Nephron progenitor cell (in vitro differentiated cells): ENCODE measurements at regions not wholly inside any gene's neighbourhood (a gene's known extent, or its start where the extent isn't known, plus 50 kb on each side); places are given as distances from the start of the nearest gene placed in this dataset.
A peak's percentile ranks its signal among the peaks of the same experiment; 100 is the strongest.

Experiments used
- DNase-seq: peaks from one replicate; pipeline ENCODE4 v3.0.0; 2021
- H3K27ac Mint-ChIP-seq: 2 replicates; pipeline ENCODE4 v1.8.0; 2021; ENCODE audit warnings: mild to moderate bottlenecking, moderate library complexity, mixed read lengths
- H3K27me3 Mint-ChIP-seq: 2 replicates; pipeline ENCODE4 v1.8.0; 2021; ENCODE audit warnings: mild to moderate bottlenecking, low read depth, mixed read lengths; ENCODE audit not compliant: poor library complexity
- H3K36me3 Mint-ChIP-seq: 2 replicates; pipeline ENCODE4 v1.8.0; 2021; ENCODE audit warnings: low read depth, mixed read lengths
- H3K4me1 Mint-ChIP-seq: 2 replicates; pipeline ENCODE4 v1.8.0; 2021; ENCODE audit warnings: mixed read lengths
- H3K4me3 Mint-ChIP-seq: 2 replicates; pipeline ENCODE4 v1.8.0; 2021; ENCODE audit warnings: mild to moderate bottlenecking, moderate library complexity, mixed read lengths
- H3K9me3 Mint-ChIP-seq: 2 replicates; pipeline ENCODE4 v1.8.0; 2021; ENCODE audit warnings: mild to moderate bottlenecking, moderate library complexity, mixed read lengths
- TF ChIP-seq, protein P1 (sequence below): fragments of 200-600 bp; sonication (generic); IDR thresholded peaks from 2 replicates; pipeline ENCODE4 v1.5.0; 2021; ENCODE audit warnings: antibody characterized with exemption

DNA sequence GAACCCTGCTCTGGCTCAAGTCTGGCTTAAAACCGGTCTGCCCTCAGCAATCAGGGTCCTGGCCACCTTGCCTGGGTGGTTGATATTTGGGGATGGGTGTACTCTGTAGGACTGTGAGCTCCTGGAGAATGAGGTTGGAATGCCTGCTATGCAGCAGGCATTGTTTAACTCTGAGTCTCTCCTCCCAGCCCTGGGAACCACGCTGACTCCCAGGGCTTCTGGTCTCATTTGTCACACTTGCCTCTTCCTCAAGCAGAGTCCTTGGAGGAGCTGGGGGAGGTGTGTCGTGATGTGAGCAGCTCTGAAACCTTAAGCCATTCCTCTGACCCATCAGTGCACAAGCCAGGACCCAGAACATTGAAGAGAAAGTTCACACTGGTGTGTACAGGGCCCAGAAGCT is 340.1 kb downstream of the MN1 start:
- Mint-ChIP-seq H3K9me3 (peaks cover 6% of the 10 kb centered on the region), H3K4me3 (peak overlapping the region; percentile 44), H3K4me1 (peaks cover 44% of the 10 kb centered on the region), H3K27ac (no peak overlapping the region), H3K36me3 (no peaks in the 10 kb centered on the region), H3K27me3 (peaks cover 79% of the 10 kb centered on the region)
- peak; percentile 32 for DNase-seq
- TF ChIP-seq, protein P1, sequence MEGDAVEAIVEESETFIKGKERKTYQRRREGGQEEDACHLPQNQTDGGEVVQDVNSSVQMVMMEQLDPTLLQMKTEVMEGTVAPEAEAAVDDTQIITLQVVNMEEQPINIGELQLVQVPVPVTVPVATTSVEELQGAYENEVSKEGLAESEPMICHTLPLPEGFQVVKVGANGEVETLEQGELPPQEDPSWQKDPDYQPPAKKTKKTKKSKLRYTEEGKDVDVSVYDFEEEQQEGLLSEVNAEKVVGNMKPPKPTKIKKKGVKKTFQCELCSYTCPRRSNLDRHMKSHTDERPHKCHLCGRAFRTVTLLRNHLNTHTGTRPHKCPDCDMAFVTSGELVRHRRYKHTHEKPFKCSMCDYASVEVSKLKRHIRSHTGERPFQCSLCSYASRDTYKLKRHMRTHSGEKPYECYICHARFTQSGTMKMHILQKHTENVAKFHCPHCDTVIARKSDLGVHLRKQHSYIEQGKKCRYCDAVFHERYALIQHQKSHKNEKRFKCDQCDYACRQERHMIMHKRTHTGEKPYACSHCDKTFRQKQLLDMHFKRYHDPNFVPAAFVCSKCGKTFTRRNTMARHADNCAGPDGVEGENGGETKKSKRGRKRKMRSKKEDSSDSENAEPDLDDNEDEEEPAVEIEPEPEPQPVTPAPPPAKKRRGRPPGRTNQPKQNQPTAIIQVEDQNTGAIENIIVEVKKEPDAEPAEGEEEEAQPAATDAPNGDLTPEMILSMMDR: no peak

- DNase-seq: no peak
These were observed 339.4 kb downstream of the MN1 start for GRCh38 chr22:27462190-27462589.

DNA sequence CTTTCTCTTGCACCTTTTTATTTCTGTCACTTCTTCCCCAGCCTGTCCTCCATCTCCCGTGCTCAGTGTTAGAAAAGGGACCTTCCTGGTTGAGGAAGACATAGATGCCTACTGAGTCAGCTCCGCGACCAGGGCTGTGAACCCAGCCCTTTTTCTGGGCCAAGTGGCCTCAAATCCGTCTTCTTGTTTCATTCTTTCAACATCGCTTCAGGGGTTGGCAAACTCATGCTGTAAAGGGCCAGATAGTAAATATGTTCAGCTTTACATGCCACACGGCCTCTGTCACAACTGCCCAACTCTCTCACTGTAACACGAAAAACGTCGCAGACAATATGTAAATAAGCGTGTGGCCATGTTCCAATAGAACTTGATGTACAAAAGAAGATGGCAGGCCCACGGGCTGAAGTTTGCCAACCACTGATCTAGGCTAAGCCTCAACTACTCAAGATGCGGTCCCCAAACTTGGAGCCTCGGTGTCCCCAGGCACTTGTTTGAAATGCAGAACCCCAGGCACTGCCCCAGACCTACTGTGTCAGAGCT is 338.4 kb downstream of the MN1 start:
- no peak overlapping the region for H3K27ac Mint-ChIP-seq
- H3K4me3 Mint-ChIP-seq: no peak overlapping the region
- peaks cover 34% of the 10 kb centered on the region for H3K4me1 Mint-ChIP-seq
- TF ChIP-seq, protein P1: no peak
- peaks cover 6% of the 10 kb centered on the region for H3K9me3 Mint-ChIP-seq
- DNase-seq: no peak
- H3K27me3 Mint-ChIP-seq: peaks cover 70% of the 10 kb centered on the region
- no peaks in the 10 kb centered on the region for H3K36me3 Mint-ChIP-seq

More at GRCh38 chr22:27462190-27462589, 339.4 kb downstream of the MN1 start:
- peak overlapping the region; percentile 44 for H3K4me3 Mint-ChIP-seq
- TF ChIP-seq, protein P1: no peak
- peaks cover 38% of the 10 kb centered on the region for H3K4me1 Mint-ChIP-seq
- no peaks in the 10 kb centered on the region for H3K36me3 Mint-ChIP-seq
- peaks cover 6% of the 10 kb centered on the region for H3K9me3 Mint-ChIP-seq
- H3K27me3 Mint-ChIP-seq: peaks cover 75% of the 10 kb centered on the region
- H3K27ac Mint-ChIP-seq: no peak overlapping the region

GRCh38 chr22:27466229-27466628 is 335.3 kb downstream of the MN1 start:
- no peak for DNase-seq
- Mint-ChIP-seq H3K4me1 (peaks cover 22% of the 10 kb centered on the region), H3K27me3 (peaks cover 40% of the 10 kb centered on the region), H3K9me3 (peaks cover 6% of the 10 kb centered on the region), H3K4me3 (no peak overlapping the region), H3K27ac (no peak overlapping the region), H3K36me3 (no peaks in the 10 kb centered on the region)
- TF ChIP-seq, protein P1: no peak

GRCh38 chr22:27466778-27467438 is 334.6 kb downstream of the MN1 start:
- H3K9me3 Mint-ChIP-seq: peaks cover 6% of the 10 kb centered on the region
- no peak overlapping the region for H3K4me3 Mint-ChIP-seq
- H3K36me3 Mint-ChIP-seq: no peaks in the 10 kb centered on the region
- peaks cover 15% of the 10 kb centered on the region for H3K4me1 Mint-ChIP-seq
- peaks cover 36% of the 10 kb centered on the region for H3K27me3 Mint-ChIP-seq
- H3K27ac Mint-ChIP-seq: no peak overlapping the region
- TF ChIP-seq, protein P1: no peak
- DNase-seq: no peak

DNA sequence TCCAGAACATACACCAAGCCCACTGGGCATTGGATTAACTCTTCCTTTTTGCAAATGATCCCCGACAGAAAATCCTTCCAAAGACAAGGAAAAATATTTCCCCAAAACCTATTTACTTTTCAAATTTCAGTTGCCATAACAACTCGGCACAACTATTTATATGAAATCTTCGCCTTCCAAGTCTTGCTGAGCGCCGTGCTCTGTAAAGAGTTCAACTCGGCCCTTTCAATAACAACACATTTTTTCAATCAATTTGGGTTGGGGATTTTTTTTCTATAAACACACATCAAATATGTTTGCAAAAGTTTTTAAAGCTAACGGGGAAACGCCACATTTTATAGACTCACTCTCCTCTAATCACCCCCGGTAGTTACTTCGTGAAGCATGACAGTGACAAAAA is 333.8 kb downstream of the MN1 start:
- Mint-ChIP-seq H3K27ac (no peak overlapping the region), H3K9me3 (peaks cover 6% of the 10 kb centered on the region), H3K27me3 (peaks cover 31% of the 10 kb centered on the region), H3K4me3 (no peak overlapping the region), H3K36me3 (no peaks in the 10 kb centered on the region), H3K4me1 (peaks cover 7% of the 10 kb centered on the region)
- DNase-seq: no peak
- TF ChIP-seq, protein P1: no peak
